ENCODE measurements at regions not wholly inside any gene's neighbourhood (a gene's known extent, or its start where the extent isn't known, plus 50 kb on each side); places are given as distances from the start of the nearest gene placed in this dataset.
A peak's percentile ranks its signal among the peaks of the same experiment; 100 is the strongest.

DNA sequence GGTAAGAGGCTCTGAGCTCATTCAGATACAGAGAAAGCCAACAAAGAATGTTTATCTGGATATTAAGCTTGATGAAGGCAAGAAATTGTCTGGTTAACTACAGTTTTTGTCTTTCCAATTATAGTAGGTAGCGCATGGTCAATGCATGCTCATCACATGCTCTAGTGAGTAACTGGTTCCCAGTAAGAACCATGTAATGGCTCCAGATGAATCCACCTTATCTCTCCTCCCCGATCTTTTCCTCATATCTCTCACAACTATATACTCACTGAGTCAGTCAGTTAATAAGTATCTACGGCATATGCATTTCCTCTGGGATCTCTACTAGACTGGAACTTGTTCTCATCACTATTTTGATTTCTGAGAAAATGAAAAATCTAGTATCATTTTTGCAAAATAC lies 340.7 kb upstream of the DYNLRB2 start:
- no peak overlapping the region for H3K9ac ChIP-seq (ENCODE audit: low read depth, low read length)
- H3K9me3 ChIP-seq (replicated peaks; ENCODE audit: low read length) = no peaks in the 10 kb centered on the region
- no peaks in the 10 kb centered on the region for H3K36me3 ChIP-seq (ENCODE audit: insufficient read depth, low read length)
- H3K4me3 ChIP-seq (ENCODE audit: low read length) = no peak overlapping the region
- no peak overlapping the region for H3K4me2 ChIP-seq (ENCODE audit: low read length)
- H3K4me1 ChIP-seq (ENCODE audit: control insufficient read depth, insufficient read depth, low read length) = peaks cover 26% of the 10 kb centered on the region
- no peaks in the 10 kb centered on the region for H3K27me3 ChIP-seq (ENCODE audit: control insufficient read depth, insufficient read depth, low read length)

DNA sequence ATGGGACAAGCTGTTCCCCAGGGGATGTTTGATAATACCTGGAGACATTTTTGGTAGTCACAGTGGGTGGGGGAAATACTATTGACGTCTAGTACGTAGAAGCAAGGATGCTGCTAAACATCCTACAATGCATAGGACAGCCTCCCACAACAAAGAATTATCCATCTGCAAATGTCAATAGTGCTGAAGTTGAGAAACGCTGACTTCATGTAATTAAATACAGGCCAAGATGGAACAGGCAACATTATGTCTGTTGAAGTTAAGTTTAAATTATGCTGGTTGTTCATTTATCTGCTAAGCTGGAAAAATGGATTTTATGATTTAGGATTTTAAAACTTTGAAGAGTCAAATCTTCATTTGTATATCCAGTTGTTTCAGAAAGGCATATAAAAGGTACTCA lies 341.2 kb upstream of the DYNLRB2 start:
- H3K4me1 ChIP-seq (ENCODE audit: control insufficient read depth, insufficient read depth, low read length) = peaks cover 26% of the 10 kb centered on the region
- no peaks in the 10 kb centered on the region for H3K9me3 ChIP-seq (replicated peaks; ENCODE audit: low read length)
- H3K4me2 ChIP-seq (ENCODE audit: low read length) = no peak overlapping the region
- no peaks in the 10 kb centered on the region for H3K27me3 ChIP-seq (ENCODE audit: control insufficient read depth, insufficient read depth, low read length)
- H3K9ac ChIP-seq (ENCODE audit: low read depth, low read length) = no peak overlapping the region
- H3K4me3 ChIP-seq (ENCODE audit: low read length) = no peak overlapping the region
- H3K36me3 ChIP-seq (ENCODE audit: insufficient read depth, low read length) = no peaks in the 10 kb centered on the region

DNA sequence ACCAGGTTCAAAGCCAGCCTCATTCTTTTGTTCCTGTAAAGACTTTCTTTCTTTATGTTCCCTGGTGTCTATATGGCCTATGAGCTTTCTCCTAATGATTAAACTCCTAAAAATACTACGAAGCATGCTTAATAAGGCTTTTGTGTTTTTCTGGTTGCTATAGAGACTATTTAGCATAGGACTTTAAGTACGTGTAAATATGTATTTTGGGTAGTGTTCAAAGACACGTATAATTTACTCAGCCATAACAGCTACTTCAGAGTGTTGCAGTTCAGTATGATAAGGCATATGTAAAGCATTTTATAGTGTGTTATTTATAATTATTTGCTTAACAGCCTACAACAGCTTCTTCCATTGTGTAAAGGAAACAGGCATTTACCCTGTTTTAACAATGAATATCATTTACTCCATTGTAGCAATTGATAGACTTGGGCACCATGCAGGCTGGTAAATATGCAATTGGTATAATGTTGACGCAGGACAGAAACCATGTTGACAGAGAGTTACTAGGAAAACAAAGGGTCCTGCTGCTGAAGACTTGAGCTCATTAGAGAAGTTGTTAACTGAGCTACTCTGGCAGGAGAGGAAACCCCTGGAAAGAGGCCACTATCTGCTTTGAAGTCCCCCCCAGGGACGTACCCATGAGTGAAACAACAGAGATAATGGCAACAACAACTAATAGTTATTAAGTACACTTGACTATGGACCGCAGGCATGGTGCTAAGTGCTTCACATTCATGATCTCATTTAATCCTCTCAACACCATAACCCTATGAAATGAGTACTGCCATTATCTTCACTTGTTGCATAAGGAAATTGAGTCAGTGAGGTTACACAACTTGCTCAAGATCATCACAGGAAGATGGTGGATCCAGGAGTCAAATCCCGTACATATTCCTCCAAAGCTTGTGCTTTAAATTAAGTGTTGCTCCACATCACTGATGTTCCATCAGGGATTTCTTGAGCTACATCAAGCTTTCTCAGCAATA lies 342.2 kb upstream of the DYNLRB2 start:
- H3K9me3 ChIP-seq (replicated peaks; ENCODE audit: low read length) = no peaks in the 10 kb centered on the region
- peak overlapping the region; percentile 77 for H3K4me2 ChIP-seq (ENCODE audit: low read length)
- peak overlapping the region; percentile 28 for H3K4me3 ChIP-seq (ENCODE audit: low read length)
- H3K9ac ChIP-seq (ENCODE audit: low read depth, low read length) = peak overlapping the region; percentile 80
- H3K36me3 ChIP-seq (ENCODE audit: insufficient read depth, low read length) = no peaks in the 10 kb centered on the region
- H3K4me1 ChIP-seq (ENCODE audit: control insufficient read depth, insufficient read depth, low read length) = peaks cover 23% of the 10 kb centered on the region
- no peaks in the 10 kb centered on the region for H3K27me3 ChIP-seq (ENCODE audit: control insufficient read depth, insufficient read depth, low read length)

DNA sequence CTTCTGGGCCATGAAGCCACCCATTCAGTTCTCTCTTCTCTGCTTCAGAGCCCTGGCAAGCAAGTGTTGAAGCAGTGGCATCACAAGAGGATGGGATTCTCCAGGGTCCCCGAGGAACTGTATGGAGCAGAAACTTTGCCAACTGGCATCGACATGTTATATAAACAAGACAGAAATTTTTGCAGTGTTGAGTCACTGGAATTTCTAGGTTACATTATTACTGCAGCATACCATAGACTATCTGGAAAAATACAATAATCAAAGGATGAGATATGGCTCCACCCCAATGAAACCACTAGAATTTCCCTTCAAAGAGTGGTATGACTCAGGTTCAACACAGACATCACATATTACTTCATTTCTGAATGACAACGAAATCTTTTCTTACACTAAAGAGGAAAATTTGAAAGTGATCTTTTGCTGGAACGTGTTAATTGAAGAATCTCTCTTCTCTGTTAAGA lies 343.0 kb upstream of the DYNLRB2 start:
- Histone ChIP-seq H3K9ac (ENCODE audit: low read depth, low read length) (peak overlapping the region; percentile 80), H3K4me1 (ENCODE audit: control insufficient read depth, insufficient read depth, low read length) (peaks cover 20% of the 10 kb centered on the region), H3K36me3 (ENCODE audit: insufficient read depth, low read length) (no peaks in the 10 kb centered on the region), H3K9me3 (replicated peaks; ENCODE audit: low read length) (no peaks in the 10 kb centered on the region), H3K4me2 (ENCODE audit: low read length) (peak overlapping the region; percentile 77), H3K4me3 (ENCODE audit: low read length) (peak overlapping the region; percentile 34), H3K27me3 (ENCODE audit: control insufficient read depth, insufficient read depth, low read length) (no peaks in the 10 kb centered on the region)

DNA sequence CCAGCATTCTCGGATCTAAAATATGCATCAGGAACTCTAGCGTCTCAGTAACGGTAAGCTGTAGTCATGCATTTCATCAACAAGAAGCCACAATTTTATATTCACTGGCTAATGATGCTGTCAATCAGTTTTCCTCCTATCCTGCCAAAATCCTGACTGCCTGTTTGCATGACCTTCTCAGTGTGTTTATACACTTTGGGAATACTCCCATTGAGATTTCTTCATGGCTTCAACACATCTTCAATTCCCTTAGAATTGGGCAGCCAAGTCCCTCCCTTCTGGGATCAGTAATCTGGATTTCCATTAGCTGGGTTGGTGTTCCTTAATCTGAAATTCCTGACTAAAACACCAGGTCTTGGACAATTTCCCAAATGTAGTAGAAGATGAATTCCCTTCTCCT lies 348.9 kb upstream of the DYNLRB2 start:
- H3K4me1 ChIP-seq (ENCODE audit: control insufficient read depth, insufficient read depth, low read length) = peaks cover 12% of the 10 kb centered on the region

DNA sequence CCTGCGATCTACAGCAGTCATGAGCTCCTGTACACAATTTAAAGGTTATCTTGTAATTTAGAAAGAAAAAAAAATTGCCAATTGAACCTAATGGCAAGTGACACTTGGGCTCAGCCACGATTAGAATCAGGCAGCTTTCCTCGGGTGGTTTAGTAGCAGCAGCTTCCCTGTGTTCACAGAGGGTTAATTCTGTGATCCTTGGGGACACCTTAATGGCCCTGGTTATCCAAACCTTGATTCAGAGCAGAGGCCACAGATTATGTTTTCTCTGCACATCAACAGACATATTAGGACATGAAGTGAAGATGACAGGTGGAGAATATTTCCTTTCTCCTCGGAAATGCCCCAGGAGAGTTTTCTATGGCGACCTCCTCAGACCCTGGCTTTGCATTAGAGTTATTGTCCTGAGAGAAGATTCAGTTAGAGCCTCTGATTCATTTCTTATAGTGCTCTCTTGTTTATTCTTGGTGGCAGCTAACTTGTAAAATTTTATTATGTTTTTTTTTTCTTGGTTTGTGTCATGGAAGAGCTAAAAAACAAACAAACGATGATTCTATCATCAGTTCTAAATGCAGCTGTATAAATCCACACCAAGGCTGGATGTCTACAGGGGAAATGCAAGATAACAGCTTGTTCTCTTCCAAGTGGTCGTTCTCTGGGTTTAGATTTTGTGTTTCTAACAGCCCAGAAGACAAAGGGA lies 351.2 kb upstream of the DYNLRB2 start:
- Histone ChIP-seq H3K4me1 (ENCODE audit: control insufficient read depth, insufficient read depth, low read length) (peaks cover 12% of the 10 kb centered on the region), H3K4me2 (ENCODE audit: low read length) (peak overlapping the region; percentile 19)

More for the DNA sequence above, 348.9 kb upstream of the DYNLRB2 start:
- no peaks in the 10 kb centered on the region for H3K9me3 ChIP-seq (replicated peaks; ENCODE audit: low read length)
- no peaks in the 10 kb centered on the region for H3K27me3 ChIP-seq (ENCODE audit: control insufficient read depth, insufficient read depth, low read length)
- H3K36me3 ChIP-seq (ENCODE audit: insufficient read depth, low read length) = no peaks in the 10 kb centered on the region
- H3K4me3 ChIP-seq (ENCODE audit: low read length) = no peak overlapping the region
- no peak overlapping the region for H3K4me2 ChIP-seq (ENCODE audit: low read length)
- no peak overlapping the region for H3K9ac ChIP-seq (ENCODE audit: low read depth, low read length)

DNA sequence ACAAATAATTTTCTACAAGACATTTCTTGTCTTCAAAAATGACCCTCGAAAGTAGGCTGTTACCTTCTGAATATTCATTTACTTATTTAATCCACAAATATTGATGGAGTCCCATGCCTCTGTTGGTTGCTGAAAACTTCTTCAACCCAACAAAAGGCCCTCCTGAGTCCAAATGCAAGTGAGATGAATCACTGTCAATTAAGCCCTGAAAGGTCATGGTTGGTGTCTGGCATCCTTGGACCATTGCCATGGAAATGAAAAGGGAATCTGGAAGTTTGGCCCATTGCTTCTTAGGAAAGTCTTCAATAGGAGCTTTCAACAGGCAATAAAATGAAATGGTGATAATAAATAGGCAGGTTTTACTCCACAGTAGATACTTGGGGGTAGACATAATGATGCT lies 364.7 kb upstream of the DYNLRB2 start:
- Histone ChIP-seq H3K9me3 (replicated peaks; ENCODE audit: low read length) (no peaks in the 10 kb centered on the region), H3K4me3 (ENCODE audit: low read length) (no peak overlapping the region), H3K27me3 (ENCODE audit: control insufficient read depth, insufficient read depth, low read length) (no peaks in the 10 kb centered on the region), H3K4me2 (ENCODE audit: low read length) (peak overlapping the region; percentile 27), H3K9ac (ENCODE audit: low read depth, low read length) (no peak overlapping the region), H3K4me1 (ENCODE audit: control insufficient read depth, insufficient read depth, low read length) (peaks cover 38% of the 10 kb centered on the region), H3K36me3 (ENCODE audit: insufficient read depth, low read length) (no peaks in the 10 kb centered on the region)

More for the DNA sequence above, 351.2 kb upstream of the DYNLRB2 start:
- Histone ChIP-seq H3K36me3 (ENCODE audit: insufficient read depth, low read length) (no peaks in the 10 kb centered on the region), H3K9ac (ENCODE audit: low read depth, low read length) (no peak overlapping the region), H3K27me3 (ENCODE audit: control insufficient read depth, insufficient read depth, low read length) (no peaks in the 10 kb centered on the region), H3K9me3 (replicated peaks; ENCODE audit: low read length) (no peaks in the 10 kb centered on the region), H3K4me3 (ENCODE audit: low read length) (no peak overlapping the region)

DNA sequence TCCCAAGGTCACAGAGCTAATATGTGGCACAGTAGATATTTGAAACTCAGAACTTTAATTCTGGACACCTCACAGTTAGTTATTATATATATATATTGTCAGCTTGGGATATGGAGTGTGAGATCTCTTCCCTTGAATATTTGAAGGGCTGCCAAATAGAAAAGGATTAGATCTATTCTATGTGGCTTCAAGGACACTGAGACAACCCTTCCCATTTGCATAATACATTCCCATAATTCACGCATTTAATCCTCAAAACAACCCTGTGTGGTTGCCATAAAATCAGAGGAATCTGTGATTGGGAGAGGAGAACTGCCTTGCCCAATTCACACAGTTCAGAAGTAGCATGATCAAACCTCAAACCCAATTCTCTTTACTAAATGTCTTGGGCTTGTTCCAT lies 365.8 kb upstream of the DYNLRB2 start:
- no peak overlapping the region for H3K9ac ChIP-seq (ENCODE audit: low read depth, low read length)
- H3K27me3 ChIP-seq (ENCODE audit: control insufficient read depth, insufficient read depth, low read length) = no peaks in the 10 kb centered on the region
- no peaks in the 10 kb centered on the region for H3K9me3 ChIP-seq (replicated peaks; ENCODE audit: low read length)
- peaks cover 38% of the 10 kb centered on the region for H3K4me1 ChIP-seq (ENCODE audit: control insufficient read depth, insufficient read depth, low read length)
- H3K4me3 ChIP-seq (ENCODE audit: low read length) = no peak overlapping the region
- no peaks in the 10 kb centered on the region for H3K36me3 ChIP-seq (ENCODE audit: insufficient read depth, low read length)
- no peak overlapping the region for H3K4me2 ChIP-seq (ENCODE audit: low read length)

DNA sequence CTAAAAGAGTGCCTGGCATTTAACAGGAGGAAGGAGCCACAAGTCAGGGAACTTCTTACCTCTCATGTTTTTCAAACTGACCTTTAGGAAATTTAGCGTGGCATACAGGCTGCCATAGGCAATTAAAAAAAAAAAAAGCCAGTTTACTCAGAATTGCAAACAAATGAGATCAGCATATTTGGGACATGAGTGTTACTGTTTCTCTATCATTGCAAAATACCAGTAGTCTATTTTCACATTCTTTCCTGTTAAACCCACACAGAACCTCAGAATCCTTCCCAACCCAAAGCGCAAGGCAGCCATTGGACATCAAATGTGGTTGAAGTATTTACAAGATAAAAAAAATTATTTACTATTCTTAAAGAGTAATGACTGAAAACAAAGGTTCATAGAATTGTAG lies 366.4 kb upstream of the DYNLRB2 start:
- peak overlapping the region; percentile 34 for H3K4me3 ChIP-seq (ENCODE audit: low read length)
- H3K9ac ChIP-seq (ENCODE audit: low read depth, low read length) = peak overlapping the region; percentile 70
- H3K9me3 ChIP-seq (replicated peaks; ENCODE audit: low read length) = no peaks in the 10 kb centered on the region
- no peaks in the 10 kb centered on the region for H3K27me3 ChIP-seq (ENCODE audit: control insufficient read depth, insufficient read depth, low read length)
- no peaks in the 10 kb centered on the region for H3K36me3 ChIP-seq (ENCODE audit: insufficient read depth, low read length)
- H3K4me2 ChIP-seq (ENCODE audit: low read length) = peak overlapping the region; percentile 60
- peaks cover 38% of the 10 kb centered on the region for H3K4me1 ChIP-seq (ENCODE audit: control insufficient read depth, insufficient read depth, low read length)

DNA sequence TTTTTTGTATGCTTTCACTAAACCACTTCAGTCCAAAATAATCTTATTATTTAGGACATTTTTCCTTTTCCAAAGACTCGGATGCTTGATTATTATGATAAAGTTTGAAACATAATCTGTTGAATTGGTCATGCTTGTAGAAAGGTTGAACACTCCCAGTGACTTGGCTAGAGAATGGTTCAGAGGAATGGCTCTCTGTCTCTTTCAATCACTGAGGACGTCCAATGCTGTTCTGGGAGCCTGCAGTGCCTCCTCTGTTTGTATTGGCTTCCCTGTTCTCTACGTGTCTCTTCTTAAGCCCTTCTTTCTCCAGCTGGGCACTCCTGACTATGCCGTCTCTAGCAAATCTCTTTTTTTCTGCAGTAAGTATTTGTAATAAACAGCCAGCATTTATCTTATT lies 369.0 kb upstream of the DYNLRB2 start:
- Histone ChIP-seq H3K4me3 (ENCODE audit: low read length) (no peak overlapping the region), H3K27me3 (ENCODE audit: control insufficient read depth, insufficient read depth, low read length) (no peaks in the 10 kb centered on the region), H3K9ac (ENCODE audit: low read depth, low read length) (no peak overlapping the region), H3K4me1 (ENCODE audit: control insufficient read depth, insufficient read depth, low read length) (peaks cover 32% of the 10 kb centered on the region), H3K4me2 (ENCODE audit: low read length) (no peak overlapping the region), H3K9me3 (replicated peaks; ENCODE audit: low read length) (no peaks in the 10 kb centered on the region), H3K36me3 (ENCODE audit: insufficient read depth, low read length) (no peaks in the 10 kb centered on the region)

DNA sequence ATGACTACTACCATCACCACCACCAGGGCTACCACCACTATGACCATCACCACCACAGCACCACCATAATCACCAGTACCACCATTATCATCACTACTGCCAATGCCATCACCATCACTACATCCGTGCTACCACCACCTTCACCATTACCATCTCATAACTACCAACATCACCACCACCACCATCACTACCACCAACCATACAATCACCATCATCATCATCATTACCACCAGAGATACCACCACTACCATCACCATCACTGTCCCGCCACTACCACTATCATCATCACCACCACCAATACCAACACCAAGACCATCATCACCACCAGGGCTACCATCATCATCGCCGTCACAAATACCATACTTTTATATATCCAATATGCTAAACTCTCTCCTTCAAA lies 369.6 kb upstream of the DYNLRB2 start:
- no peaks in the 10 kb centered on the region for H3K9me3 ChIP-seq (replicated peaks; ENCODE audit: low read length)
- H3K4me2 ChIP-seq (ENCODE audit: low read length) = no peak overlapping the region
- H3K4me3 ChIP-seq (ENCODE audit: low read length) = no peak overlapping the region
- no peak overlapping the region for H3K9ac ChIP-seq (ENCODE audit: low read depth, low read length)
- H3K36me3 ChIP-seq (ENCODE audit: insufficient read depth, low read length) = no peaks in the 10 kb centered on the region
- peaks cover 29% of the 10 kb centered on the region for H3K4me1 ChIP-seq (ENCODE audit: control insufficient read depth, insufficient read depth, low read length)
- no peaks in the 10 kb centered on the region for H3K27me3 ChIP-seq (ENCODE audit: control insufficient read depth, insufficient read depth, low read length)
